B cell (primary cell): ENCODE measurements at regions not wholly inside any gene's neighbourhood (a gene's known extent, or its start where the extent isn't known, plus 50 kb on each side); places are given as distances from the start of the nearest gene placed in this dataset.

ENCODE experiments used
- ATAC-seq: fragments of 200-7000 bp; cut with Tn5 transposase; one replicate; pipeline ENCODE4 v1.10.0; 2021; ENCODE audit warnings: low read depth, mild to moderate bottlenecking, moderate number of reproducible peaks, moderate library complexity
- CTCF ChIA-PET: fragments of 350-600 bp; sonication (Branson Sonifier 250); formaldehyde crosslinking; loops from one replicate; lab custom pipeline; 2021; ENCODE audit warnings: antibody characterized with exemption, inconsistent platforms; lab: Charles Lee
- POLR2A ChIA-PET: fragments of 350-600 bp; sonication (Branson Sonifier 250); formaldehyde crosslinking; loops from one replicate; lab custom pipeline; 2021; ENCODE audit warnings: antibody characterized with exemption; lab: Charles Lee
- DNase-seq: peaks from one replicate; pipeline ENCODE4 v3.0.0; 2013
- H2AFZ ChIP-seq: 2 replicates; pipeline ENCODE4 v1.6.1; 2012; ENCODE audit warnings: mild to moderate bottlenecking, low read depth, low read length; ENCODE audit not compliant: insufficient read depth, poor library complexity, severe bottlenecking
- H3K27ac ChIP-seq, 2 donors: 1 replicate in 1 of 2; 2 replicates in 1 of 2; pipeline ENCODE4 v1.5.1; 2012 to 2013; ENCODE audit warnings: low read length in 2 of 2, mild to moderate bottlenecking in 2 of 2, moderate library complexity in 1 of 2
- H3K27me3 ChIP-seq, 4 experiments: fragments of 200-600 bp in 1 of 4; sonication (generic) in 1 of 4; replicated peaks in 1 of 4; 1 replicate in 2 of 4; 2 replicates in 2 of 4; pipeline versions ENCODE4 v1.6.1 to v1.7.0; 2013 to 2016; ENCODE audit warnings: low read length in 3 of 4, mild to moderate bottlenecking in 2 of 4, mixed read lengths in 1 of 4, moderate library complexity in 1 of 4; ENCODE audit not compliant: insufficient read depth in 4 of 4, control insufficient read depth in 3 of 4; ENCODE audit errors: control extremely low read depth in 1 of 4
- H3K36me3 ChIP-seq, 2 experiments: replicated peaks in 1 of 2; 1 replicate in 1 of 2; 2 replicates in 1 of 2; pipeline versions ENCODE4 v1.6.1 to v1.7.1; 2013; ENCODE audit warnings: low read length in 1 of 2; ENCODE audit not compliant: insufficient read depth in 2 of 2, control insufficient read depth in 1 of 2; ENCODE audit errors: control extremely low read depth in 1 of 2, extremely low read depth in 1 of 2
- H3K4me1 ChIP-seq, 2 donors: fragments of 200-600 bp in 1 of 2; sonication (generic) in 1 of 2; 1 replicate in 1 of 2; 2 replicates in 1 of 2; pipeline versions ENCODE4 v1.5.1 to v1.6.1; 2013 to 2017; ENCODE audit warnings: low read length in 2 of 2; ENCODE audit not compliant: control insufficient read depth in 2 of 2, insufficient read depth in 2 of 2
- H3K4me2 ChIP-seq: replicated peaks from 2 replicates; pipeline ENCODE3; 2012; ENCODE audit warnings: mild to moderate bottlenecking, low read depth, low read length; ENCODE audit not compliant: poor library complexity, severe bottlenecking
- H3K4me3 ChIP-seq, 5 experiments: fragments of 200-600 bp in 1 of 5; sonication (generic) in 1 of 5; 1 replicate in 3 of 5; 2 replicates in 2 of 5; pipeline versions ENCODE4 v1.5.1 to v1.7.0; 2011 to 2016; ENCODE audit warnings: low read length in 4 of 5, mild to moderate bottlenecking in 4 of 5, low read depth in 2 of 5, control low read depth in 1 of 5, moderate library complexity in 1 of 5; ENCODE audit not compliant: insufficient read depth in 1 of 5; ENCODE audit errors: control extremely low read depth in 1 of 5, extremely low read depth in 1 of 5
- H3K79me2 ChIP-seq: fragments of 200-600 bp; sonication (generic); one replicate; pipeline ENCODE4 v1.6.0; 2016; ENCODE audit warnings: low read length; ENCODE audit not compliant: control insufficient read depth, insufficient read depth
- H3K9ac ChIP-seq: fragments of 200-600 bp; sonication (generic); 2 replicates; pipeline ENCODE4 v1.6.1; 2017; ENCODE audit warnings: mild to moderate bottlenecking, low read length, moderate library complexity
- H3K9me3 ChIP-seq, 3 donors: one replicate each; pipeline versions ENCODE4 v1.6.1 to v1.7.1; 2013; ENCODE audit warnings: low read length in 2 of 3; ENCODE audit not compliant: control insufficient read depth in 2 of 3, insufficient read depth in 1 of 3; ENCODE audit errors: control extremely low read depth in 1 of 3
- H4K20me1 ChIP-seq: 2 replicates; pipeline ENCODE4 v1.6.0; 2012; ENCODE audit warnings: mild to moderate bottlenecking, low read length; ENCODE audit not compliant: insufficient read depth, control insufficient read depth, poor library complexity, severe bottlenecking
- H3K27ac Mint-ChIP-seq: one replicate; pipeline ENCODE4 v1.8.0; 2021; ENCODE audit warnings: mixed read lengths
- H3K27me3 Mint-ChIP-seq: one replicate; pipeline ENCODE4 v1.8.0; 2021; ENCODE audit warnings: mixed read lengths
- H3K4me1 Mint-ChIP-seq: one replicate; pipeline ENCODE4 v1.8.0; 2021; ENCODE audit warnings: mixed read lengths
- H3K4me3 Mint-ChIP-seq: one replicate; pipeline ENCODE4 v1.8.0; 2021; ENCODE audit warnings: mixed read lengths
- H3K9me3 Mint-ChIP-seq: one replicate; pipeline ENCODE4 v1.8.0; 2022; ENCODE audit warnings: mixed read lengths; ENCODE audit not compliant: insufficient read depth
- CTCF ChIP-seq: fragments of 200-600 bp; IDR thresholded peaks from one replicate; pipeline ENCODE4 v1.8.0; 2022; ENCODE audit warnings: antibody characterized with exemption, mild to moderate bottlenecking
- EZH2 ChIP-seq: IDR thresholded peaks from 2 replicates; pipeline ENCODE4 v1.6.1; 2012; ENCODE audit warnings: borderline replicate concordance, low read depth, mild to moderate bottlenecking, moderate library complexity, low read length; ENCODE audit not compliant: insufficient read depth, poor library complexity, severe bottlenecking
- WGBS: methylation state at CpG from one replicate; pipeline ENCODE4 v1.1.5; 2013; ENCODE audit warnings: missing lambda C conversion rate; ENCODE audit not compliant: insufficient coverage; 5-methylcytosine and 5-hydroxymethylcytosine counted together
- intact Hi-C: fragments of 100-400 bp; cut with micrococcal nuclease; formaldehyde crosslinking; loops from one replicate; pipeline ENCODE4 v1.10.0; 2022

GRCh38 chr3:5429517-5429890 is 242.0 kb downstream of the EDEM1 start:
- no peaks in the 10 kb centered on the region for H3K79me2 ChIP-seq
- H3K4me3 ChIP-seq = no peak overlapping the region
- Mint-ChIP-seq H3K4me1 (peaks cover 23% of the 10 kb centered on the region), H3K27ac (no peak overlapping the region), H3K4me3 (no peak overlapping the region), H3K27me3 (peaks cover 3% of the 10 kb centered on the region), H3K9me3 (no peaks in the 10 kb centered on the region)
- DNase-seq (no peak), ATAC-seq (no peak)
- H4K20me1 ChIP-seq = no peaks in the 10 kb centered on the region
- no peaks in the 10 kb centered on the region for H3K36me3 ChIP-seq
- TF ChIP-seq CTCF (no peak), EZH2 (no peak)
- H3K27me3 ChIP-seq = peaks cover 0 to 7% (median 0%) of the 10 kb centered on the region in 4 experiments
- POLR2A ChIA-PET = no interaction called here
- H3K4me1 ChIP-seq = peaks cover 15 to 18% of the 10 kb centered on the region in 2 donors
- H3K27ac ChIP-seq = no peak overlapping the region
- no peaks in the 10 kb centered on the region for H3K9me3 ChIP-seq
- H3K9ac ChIP-seq = no peak overlapping the region
- intact Hi-C loops = loop anchor here (5.0 kb wide), 1 partner anchor 292 kb away; no protein-coding TSS in a partner anchor
- H3K4me2 ChIP-seq = no peak overlapping the region
- CTCF ChIA-PET = interaction anchor here (1.5 kb wide), 1 partner anchor 8 kb away, joined by 3 read pairs; no protein-coding TSS in a partner anchor
- H2AFZ ChIP-seq = no peak overlapping the region

GRCh38 chr3:5430701-5431100 is 243.2 kb downstream of the EDEM1 start:
- no CpG with 5 or more reads among the region's 1 CpG for WGBS
- H3K27ac Mint-ChIP-seq = no peak overlapping the region
- ChIA-PET CTCF (interaction anchor here (0.7 to 1.5 kb wide), 2 partner anchors 10 to 17 kb away, joined by 3 read pairs; no protein-coding TSS in a partner anchor), POLR2A (no interaction called here)
- Histone ChIP-seq H3K9me3 (no peaks in the 10 kb centered on the region), H4K20me1 (no peaks in the 10 kb centered on the region), H3K27ac (no peak overlapping the region), H2AFZ (no peak overlapping the region), H3K79me2 (no peaks in the 10 kb centered on the region), H3K9ac (no peak overlapping the region), H3K27me3 (peaks cover 0 to 7% (median 0%) of the 10 kb centered on the region in 4 experiments), H3K36me3 (no peaks in the 10 kb centered on the region), H3K4me2 (no peak overlapping the region), H3K4me3 (no peak overlapping the region), H3K4me1 (peaks cover 22 to 24% of the 10 kb centered on the region in 2 donors)
- H3K4me1 Mint-ChIP-seq = peaks cover 25% of the 10 kb centered on the region
- no peak for TF ChIP-seq CTCF
- no peak for TF ChIP-seq EZH2
- no peaks in the 10 kb centered on the region for H3K9me3 Mint-ChIP-seq
- intact Hi-C loops = no loop called here
- no peak overlapping the region for H3K4me3 Mint-ChIP-seq
- H3K27me3 Mint-ChIP-seq = peaks cover 3% of the 10 kb centered on the region
- DNase-seq (no peak), ATAC-seq (no peak)
